ENCODE measurements at regions not wholly inside any gene's neighbourhood (a gene's known extent, or its start where the extent isn't known, plus 50 kb on each side); places are given as distances from the start of the nearest gene placed in this dataset.

DNA sequence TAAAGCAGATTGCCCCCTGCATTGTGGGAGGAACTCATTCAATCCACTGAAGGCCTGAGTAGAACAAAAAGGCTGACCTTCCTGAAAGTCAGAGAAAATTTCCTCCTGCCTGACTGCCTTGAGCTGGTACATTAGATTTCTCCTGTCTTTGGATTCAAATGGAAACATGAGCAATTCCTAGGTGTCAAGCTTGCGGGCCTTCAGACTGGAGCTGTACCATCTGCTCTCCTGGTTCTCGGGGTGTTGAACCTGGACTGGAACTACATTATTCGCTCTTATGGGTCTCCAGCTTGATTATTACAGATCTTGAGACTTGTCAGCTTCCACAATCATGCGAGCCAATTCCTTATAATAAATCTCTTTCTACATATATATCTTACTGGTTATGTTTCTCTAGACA is 173.6 kb upstream of the STEAP4 start:
- no peak for TF ChIP-seq CTCF (conservative IDR thresholded peaks at IDR 0.05; ENCODE audit: low read depth in 2 of 2)
- no peak for TF ChIP-seq EZH2 (IDR thresholded peaks at IDR 0.05; ENCODE audit: low read depth, unreplicated experiment)
- TF ChIP-seq ZNF331 (CRISPR knock-in tag; IDR thresholded peaks at IDR 0.05; ENCODE audit: low read depth), result no peak
- TF ChIP-seq REST (IDR thresholded peaks at IDR 0.05; ENCODE audit: unreplicated experiment), result no peak
- no peak for TF ChIP-seq JUNB (IDR thresholded peaks at IDR 0.05; ENCODE audit: unreplicated experiment)
- no peak for TF ChIP-seq CREB1 (CRISPR knock-in tag; IDR thresholded peaks at IDR 0.05; ENCODE audit: low read depth)
- no peak for TF ChIP-seq EZH2phosphoT487 (IDR thresholded peaks at IDR 0.05; ENCODE audit: unreplicated experiment)
- no peak for TF ChIP-seq POLR2AphosphoS5 (IDR thresholded peaks at IDR 0.05; ENCODE audit: low read depth)
- TF ChIP-seq, protein P1, sequence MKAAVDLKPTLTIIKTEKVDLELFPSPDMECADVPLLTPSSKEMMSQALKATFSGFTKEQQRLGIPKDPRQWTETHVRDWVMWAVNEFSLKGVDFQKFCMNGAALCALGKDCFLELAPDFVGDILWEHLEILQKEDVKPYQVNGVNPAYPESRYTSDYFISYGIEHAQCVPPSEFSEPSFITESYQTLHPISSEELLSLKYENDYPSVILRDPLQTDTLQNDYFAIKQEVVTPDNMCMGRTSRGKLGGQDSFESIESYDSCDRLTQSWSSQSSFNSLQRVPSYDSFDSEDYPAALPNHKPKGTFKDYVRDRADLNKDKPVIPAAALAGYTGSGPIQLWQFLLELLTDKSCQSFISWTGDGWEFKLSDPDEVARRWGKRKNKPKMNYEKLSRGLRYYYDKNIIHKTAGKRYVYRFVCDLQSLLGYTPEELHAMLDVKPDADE (IDR thresholded peaks at IDR 0.05), result no peak
